AG09319 (cell line): ENCODE measurements at regions not wholly inside any gene's neighbourhood (a gene's known extent, or its start where the extent isn't known, plus 50 kb on each side); places are given as distances from the start of the nearest gene placed in this dataset.

ENCODE experiments used
- DNase-seq: peaks from one replicate; pipeline ENCODE4 v3.0.0-alpha.2; 2010; ENCODE audit warnings: low read depth; ENCODE audit errors: extremely low read depth
- CTCF ChIP-seq: IDR thresholded peaks from 2 replicates; pipeline ENCODE4 v1.5.1; 2011; ENCODE audit warnings: low read depth, mild to moderate bottlenecking, inconsistent platforms, low read length, moderate library complexity

GRCh38 chr18:45328811-45329210, 286.5 kb upstream of the SLC14A2 start:
- peak; percentile 54 for DNase-seq
- TF ChIP-seq CTCF = no peak

GRCh38 chr18:45329316-45329715, 286.0 kb upstream of the SLC14A2 start:
- no peak for DNase-seq
- TF ChIP-seq CTCF = no peak

DNA sequence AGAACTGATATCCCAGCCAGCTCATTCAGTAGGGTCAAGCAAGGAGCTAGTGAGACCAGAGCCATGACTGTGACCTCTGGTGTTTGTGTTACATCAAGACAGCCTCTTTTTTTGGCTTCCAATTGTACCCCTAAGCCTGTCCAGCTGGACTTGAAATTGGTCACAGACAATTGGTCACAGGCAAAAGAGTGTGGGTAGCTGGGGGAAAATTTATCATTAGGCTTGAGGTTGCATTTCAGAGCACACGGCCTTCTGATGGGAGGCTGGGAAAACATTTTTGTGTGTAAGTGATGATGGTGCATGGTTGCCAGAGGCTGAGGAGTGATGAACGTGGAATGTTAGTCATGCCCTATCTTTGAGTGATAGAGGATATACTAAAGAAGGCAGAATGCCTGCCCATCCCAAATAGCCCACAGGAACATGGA, 285.1 kb upstream of the SLC14A2 start:
- DNase-seq = no peak
- TF ChIP-seq CTCF = no peak

GRCh38 chr18:45332871-45333270, 282.4 kb upstream of the SLC14A2 start:
- TF ChIP-seq CTCF = no peak
- DNase-seq = no peak

GRCh38 chr18:45334191-45334590, 281.1 kb upstream of the SLC14A2 start:
- no peak for DNase-seq
- TF ChIP-seq CTCF = no peak

DNA sequence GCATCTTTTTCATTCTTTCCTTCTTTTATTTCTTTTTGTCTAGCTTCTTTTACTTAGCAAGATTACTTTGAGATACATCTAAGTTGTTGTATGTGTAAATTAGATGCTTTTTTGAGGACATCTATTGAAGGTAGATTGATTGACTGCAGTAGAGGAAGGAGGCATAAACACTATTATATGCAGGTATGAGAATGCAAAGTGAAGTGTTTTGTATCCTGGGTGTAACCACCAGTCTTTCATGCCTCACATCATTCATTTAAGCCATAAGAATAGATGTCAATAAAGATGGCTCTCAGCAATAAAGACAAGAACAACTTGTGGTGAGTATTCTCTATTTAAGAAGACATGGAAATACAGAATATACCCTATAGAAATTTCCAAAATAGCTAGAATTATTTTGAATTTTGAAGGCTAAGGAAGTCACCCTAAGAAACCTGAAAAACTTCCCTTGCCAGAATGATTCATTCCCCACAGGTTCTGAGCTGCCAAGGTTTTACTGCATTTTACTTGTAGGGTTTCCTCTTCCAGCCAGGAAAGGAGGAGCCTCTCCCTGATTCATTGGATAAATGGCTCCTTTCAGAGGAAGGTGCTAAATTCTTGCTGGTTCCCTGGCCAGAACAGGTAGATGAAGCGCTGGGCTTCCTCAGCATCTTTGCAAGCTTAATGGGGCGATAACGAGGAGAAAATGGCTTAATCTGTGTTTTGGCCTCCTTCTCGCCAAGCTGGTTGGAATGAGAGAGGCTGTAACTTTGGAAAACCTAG, 279.8 kb upstream of the SLC14A2 start:
- TF ChIP-seq CTCF = no peak
- DNase-seq = no peak

GRCh38 chr18:45336448-45336847, 278.8 kb upstream of the SLC14A2 start:
- DNase-seq = no peak
- TF ChIP-seq CTCF = no peak
